PFSK-1 (cell line): ENCODE measurements at regions not wholly inside any gene's neighbourhood (a gene's known extent, or its start where the extent isn't known, plus 50 kb on each side); places are given as distances from the start of the nearest gene placed in this dataset.
A peak's percentile ranks its signal among the peaks of the same experiment; 100 is the strongest.

ENCODE experiments used
- FOXP2 ChIP-seq: optimal IDR thresholded peaks from 2 replicates; pipeline ENCODE3; 2011; ENCODE audit warnings: borderline replicate concordance, control low read depth, inconsistent platforms; ENCODE audit not compliant: insufficient read depth; ENCODE audit errors: extremely low read length, extremely low read depth
- POLR2AphosphoS5 ChIP-seq: IDR thresholded peaks from 2 replicates; pipeline ENCODE4 v1.6.1; 2012; ENCODE audit warnings: low read depth, mild to moderate bottlenecking, control low read depth, low read length, moderate library complexity
- SIN3A ChIP-seq: IDR thresholded peaks from 2 replicates; pipeline ENCODE4 v1.6.1; 2012; ENCODE audit warnings: mild to moderate bottlenecking, low read length, moderate library complexity, borderline replicate concordance; ENCODE audit not compliant: insufficient read depth
- TAF1 ChIP-seq: IDR thresholded peaks from 2 replicates; pipeline ENCODE4 v1.6.1; 2012; ENCODE audit warnings: low read length, control low read depth, borderline replicate concordance; ENCODE audit not compliant: insufficient read depth
- TF ChIP-seq, protein P1 (sequence below), 2 experiments: IDR thresholded peaks; 2 replicates each; pipeline versions ENCODE4 v1.6.1 to v1.8.0; 2011 to 2012; ENCODE audit warnings: low read depth in 2 of 2, low read length in 2 of 2, control low read depth in 1 of 2, inconsistent platforms in 1 of 2, mild to moderate bottlenecking in 1 of 2, moderate library complexity in 1 of 2; ENCODE audit not compliant: insufficient read depth in 1 of 2

DNA sequence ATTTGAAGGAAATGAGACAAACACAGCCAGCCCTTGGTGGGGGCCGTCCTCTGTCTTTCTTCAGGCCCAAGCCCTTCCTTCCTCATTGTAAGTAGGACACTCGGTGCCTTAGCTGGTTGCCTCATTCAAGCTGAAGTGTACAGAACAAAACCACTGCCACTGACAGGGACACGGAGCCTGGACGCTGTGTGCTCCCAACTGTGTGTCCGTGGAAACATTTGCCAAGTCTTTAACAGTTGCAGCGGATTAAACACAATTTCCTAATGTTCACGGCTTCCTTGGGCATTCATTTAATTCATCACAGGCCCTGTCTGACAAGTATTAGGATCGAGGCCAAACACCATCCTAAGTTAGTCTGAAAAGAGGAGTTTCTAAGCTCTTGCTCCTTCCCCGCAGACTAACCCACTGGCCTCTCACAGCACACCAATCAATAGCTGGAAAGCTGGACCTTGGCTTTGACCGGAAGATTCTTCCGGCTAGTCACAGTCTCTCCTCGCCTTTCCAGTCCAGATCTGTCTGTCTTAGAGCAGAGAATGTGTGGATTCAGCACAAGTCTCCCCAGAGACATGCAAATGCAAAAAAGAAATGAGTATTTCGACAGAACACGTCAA, 68.7 kb upstream of the ACSL3 start:
- TF ChIP-seq TAF1, result no peak
- TF ChIP-seq POLR2AphosphoS5, result peak; percentile 40; the same call in 1 of the 2 replicates
- no peak for TF ChIP-seq FOXP2
- no peak for TF ChIP-seq SIN3A
- TF ChIP-seq, protein P1, sequence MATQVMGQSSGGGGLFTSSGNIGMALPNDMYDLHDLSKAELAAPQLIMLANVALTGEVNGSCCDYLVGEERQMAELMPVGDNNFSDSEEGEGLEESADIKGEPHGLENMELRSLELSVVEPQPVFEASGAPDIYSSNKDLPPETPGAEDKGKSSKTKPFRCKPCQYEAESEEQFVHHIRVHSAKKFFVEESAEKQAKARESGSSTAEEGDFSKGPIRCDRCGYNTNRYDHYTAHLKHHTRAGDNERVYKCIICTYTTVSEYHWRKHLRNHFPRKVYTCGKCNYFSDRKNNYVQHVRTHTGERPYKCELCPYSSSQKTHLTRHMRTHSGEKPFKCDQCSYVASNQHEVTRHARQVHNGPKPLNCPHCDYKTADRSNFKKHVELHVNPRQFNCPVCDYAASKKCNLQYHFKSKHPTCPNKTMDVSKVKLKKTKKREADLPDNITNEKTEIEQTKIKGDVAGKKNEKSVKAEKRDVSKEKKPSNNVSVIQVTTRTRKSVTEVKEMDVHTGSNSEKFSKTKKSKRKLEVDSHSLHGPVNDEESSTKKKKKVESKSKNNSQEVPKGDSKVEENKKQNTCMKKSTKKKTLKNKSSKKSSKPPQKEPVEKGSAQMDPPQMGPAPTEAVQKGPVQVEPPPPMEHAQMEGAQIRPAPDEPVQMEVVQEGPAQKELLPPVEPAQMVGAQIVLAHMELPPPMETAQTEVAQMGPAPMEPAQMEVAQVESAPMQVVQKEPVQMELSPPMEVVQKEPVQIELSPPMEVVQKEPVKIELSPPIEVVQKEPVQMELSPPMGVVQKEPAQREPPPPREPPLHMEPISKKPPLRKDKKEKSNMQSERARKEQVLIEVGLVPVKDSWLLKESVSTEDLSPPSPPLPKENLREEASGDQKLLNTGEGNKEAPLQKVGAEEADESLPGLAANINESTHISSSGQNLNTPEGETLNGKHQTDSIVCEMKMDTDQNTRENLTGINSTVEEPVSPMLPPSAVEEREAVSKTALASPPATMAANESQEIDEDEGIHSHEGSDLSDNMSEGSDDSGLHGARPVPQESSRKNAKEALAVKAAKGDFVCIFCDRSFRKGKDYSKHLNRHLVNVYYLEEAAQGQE (IDR thresholded peaks at IDR 0.05; ENCODE audit: insufficient read depth in 1 of 2, low read depth in 2 of 2, low read length in 2 of 2), result no peak; a peak in 1 of 4 replicates
